GM19372 (cell line): ENCODE measurements at regions not wholly inside any gene's neighbourhood (a gene's known extent, or its start where the extent isn't known, plus 50 kb on each side); places are given as distances from the start of the nearest gene placed in this dataset.

Experiments used
- ATAC-seq: cut with Tn5 transposase; IDR thresholded peaks from one replicate; pipeline ENCODE4 v1.9.1; 2021; ENCODE audit warnings: mild to moderate bottlenecking, low read depth, moderate library complexity; ENCODE audit not compliant: unreplicated experiment

DNA sequence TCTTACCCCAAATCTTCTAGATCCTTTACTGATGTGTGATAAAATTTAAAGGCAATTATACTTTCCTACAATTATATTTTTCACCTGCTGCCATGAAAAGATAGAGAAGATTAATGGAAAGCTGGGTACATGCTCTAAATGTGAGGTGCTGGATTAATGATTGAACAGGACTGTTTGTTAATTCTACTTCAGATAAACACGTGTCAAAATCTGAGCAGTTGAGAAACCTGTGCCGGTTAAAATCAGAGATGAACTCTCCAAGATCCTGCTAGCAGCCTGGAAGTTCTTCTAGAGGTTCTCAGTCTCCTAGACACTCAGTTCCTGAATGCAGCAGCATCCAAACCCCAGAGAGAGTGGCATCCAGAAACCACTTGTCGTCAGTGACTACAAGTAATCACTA, 69.2 kb downstream of the INHBA start:
- no peak for ATAC-seq

- peak; percentile 79 for ATAC-seq
Measured at GRCh38 chr7:41630741-41631140, 72.1 kb downstream of the INHBA start.

DNA sequence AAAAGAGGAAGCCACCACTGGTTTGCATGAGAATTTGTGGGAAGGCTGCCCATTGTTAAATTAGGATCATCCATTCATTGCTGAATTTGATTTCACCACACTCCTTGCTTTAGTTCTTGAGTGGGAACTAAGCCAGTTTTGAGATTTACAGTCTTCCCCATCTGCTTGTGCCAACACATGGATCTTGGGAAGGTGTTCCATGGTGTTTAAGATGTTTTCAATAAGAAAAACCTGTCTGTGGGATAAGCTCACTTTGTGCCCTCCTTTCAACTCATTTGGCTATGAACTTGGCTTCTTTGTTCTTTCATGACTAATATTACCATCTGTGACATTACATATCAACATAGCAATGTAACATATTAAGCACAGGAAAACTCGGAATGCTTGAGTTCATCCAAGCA, 73.2 kb downstream of the INHBA start:
- no peak for ATAC-seq

GRCh38 chr7:41628901-41629300, 74.0 kb downstream of the INHBA start:
- no peak for ATAC-seq

DNA sequence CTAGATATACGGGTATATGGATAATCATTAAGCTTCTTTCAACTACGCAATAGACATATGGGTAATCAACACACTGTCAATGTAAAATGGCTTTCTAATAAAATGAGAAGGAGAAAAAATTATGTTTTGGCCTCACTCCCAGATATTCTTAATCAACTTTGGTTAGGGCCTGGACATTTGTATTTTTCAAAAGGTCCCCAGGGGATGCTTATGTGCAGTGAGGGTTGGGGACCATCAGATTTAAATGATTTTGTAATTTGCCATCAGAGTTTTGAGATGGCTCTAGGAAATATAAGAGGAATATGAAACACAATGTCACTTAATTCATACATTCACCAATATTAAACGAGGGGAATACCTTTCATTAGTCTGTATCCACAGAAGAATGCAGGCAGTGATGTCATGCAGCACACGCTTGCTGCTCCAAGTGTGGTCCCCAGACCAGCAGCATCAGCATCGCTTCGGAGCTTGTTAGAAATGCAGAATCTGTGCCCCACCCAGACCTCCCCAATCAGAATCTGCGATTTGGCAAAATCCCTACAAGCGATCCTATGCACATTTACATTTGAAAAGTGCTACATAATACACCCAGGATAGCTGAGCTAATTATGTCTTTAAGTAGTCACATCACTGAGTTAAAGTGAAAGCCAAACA, 75.1 kb downstream of the INHBA start:
- ATAC-seq, result no peak

DNA sequence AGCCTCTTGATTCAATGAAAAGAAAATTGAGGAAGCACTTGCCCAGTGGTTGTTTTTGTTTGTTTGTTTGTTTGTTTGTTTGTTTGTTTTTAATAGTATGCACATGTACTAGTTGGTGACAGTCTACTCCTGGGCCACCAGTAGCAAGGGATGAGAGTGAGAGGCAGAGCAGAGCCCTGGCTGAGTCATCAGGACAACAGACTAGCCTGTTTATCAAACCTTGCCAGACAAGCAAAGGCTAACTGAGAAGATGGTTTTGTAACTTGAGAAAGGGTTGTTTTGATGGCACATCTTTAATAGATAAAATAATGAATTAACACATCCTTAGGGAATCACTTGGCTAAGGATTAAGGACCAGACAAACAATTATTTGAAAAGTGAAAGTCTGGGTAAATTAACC, 78.1 kb downstream of the INHBA start:
- no peak for ATAC-seq

GRCh38 chr7:41621953-41622831, 80.7 kb downstream of the INHBA start:
- no peak for ATAC-seq

GRCh38 chr7:41617987-41618386, 84.9 kb downstream of the INHBA start:
- ATAC-seq, result no peak

GRCh38 chr7:41612798-41613197, 90.1 kb downstream of the INHBA start:
- no peak for ATAC-seq

- no peak for ATAC-seq
Measured at GRCh38 chr7:41612386-41612785, 90.5 kb downstream of the INHBA start.

DNA sequence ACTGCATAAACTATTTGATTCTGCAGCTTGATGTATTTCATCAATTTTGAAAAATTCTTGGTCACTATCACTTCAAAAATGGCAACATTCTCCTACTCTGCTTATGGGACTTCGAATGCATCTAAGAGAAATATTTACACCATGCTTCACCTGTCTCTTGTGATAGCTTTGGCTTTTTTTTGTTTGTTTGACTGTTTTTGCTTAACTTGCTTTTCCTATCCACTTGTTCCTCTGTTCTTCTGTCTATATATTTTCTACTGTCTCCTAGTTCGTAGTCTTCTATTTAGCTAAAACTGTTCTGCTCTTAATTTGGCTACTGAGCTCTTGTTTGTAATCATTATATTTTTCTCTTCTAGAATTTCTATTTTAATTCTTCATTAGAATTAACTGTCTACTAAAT, 94.4 kb downstream of the INHBA start:
- no peak for ATAC-seq

DNA sequence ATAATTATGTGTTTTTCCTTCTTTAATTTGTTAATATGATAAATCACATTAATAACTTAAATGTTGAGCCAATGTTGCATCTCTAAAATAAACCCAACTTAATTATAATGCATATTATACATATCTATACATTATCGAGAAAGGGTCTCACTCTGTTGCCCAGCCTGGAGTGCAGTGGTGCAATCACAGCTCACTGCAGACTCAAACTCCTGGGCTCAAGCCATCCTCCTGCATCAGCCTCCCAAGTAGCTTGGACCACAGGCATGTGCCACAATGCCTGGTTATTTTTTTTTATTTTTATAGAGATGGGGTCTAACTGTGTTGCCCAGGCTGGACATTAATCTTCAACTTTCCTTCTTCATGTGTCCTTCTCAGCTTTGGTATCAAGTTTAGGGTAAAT, 98.9 kb downstream of the INHBA start:
- no peak for ATAC-seq

GRCh38 chr7:41599760-41600159, 103.1 kb downstream of the INHBA start:
- no peak for ATAC-seq

DNA sequence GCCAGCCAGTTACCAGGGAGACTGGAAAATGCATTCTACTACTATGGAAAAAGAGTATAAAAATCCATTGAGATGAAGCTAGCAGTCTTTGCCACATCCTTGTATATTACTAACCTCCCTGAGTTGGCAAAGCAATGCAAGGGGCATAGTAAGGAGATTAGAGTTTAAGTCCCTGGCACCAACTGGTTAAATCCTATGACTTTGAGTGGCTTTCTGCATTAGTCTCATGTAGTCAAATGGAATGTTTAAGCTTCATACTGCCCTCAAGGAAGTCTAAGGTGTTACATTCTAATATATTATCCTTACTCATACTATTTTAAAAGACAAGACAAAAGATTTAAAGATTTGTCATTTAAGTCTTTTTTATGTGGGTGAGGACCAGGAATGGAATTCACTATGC, 110.1 kb downstream of the INHBA start:
- ATAC-seq, result no peak

DNA sequence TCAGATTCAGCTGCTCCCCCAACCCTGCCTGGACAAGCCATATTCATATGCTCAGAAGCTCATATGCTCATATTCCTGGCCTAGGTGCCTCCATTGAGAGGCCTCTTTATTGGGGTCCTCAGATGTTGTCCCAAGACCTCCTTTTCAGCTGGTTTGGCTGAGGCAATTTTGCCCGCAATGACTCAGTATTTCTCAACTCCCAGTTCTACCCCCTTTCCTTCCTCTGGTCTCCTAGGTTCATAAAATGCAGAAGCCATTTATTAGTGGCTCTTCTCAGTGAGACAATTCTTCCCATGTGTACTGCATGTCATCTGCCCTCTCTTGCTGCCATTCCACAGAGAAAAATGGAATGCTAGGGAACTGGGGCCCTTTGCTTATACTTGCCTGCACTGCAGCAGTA, 110.7 kb downstream of the INHBA start:
- ATAC-seq, result no peak

- ATAC-seq, result no peak
Measured at GRCh38 chr7:41590986-41591385, 111.9 kb downstream of the INHBA start.

GRCh38 chr7:41588341-41588740, 114.5 kb downstream of the INHBA start:
- no peak for ATAC-seq

- no peak for ATAC-seq
Measured at GRCh38 chr7:41586931-41587640, 115.8 kb downstream of the INHBA start.

DNA sequence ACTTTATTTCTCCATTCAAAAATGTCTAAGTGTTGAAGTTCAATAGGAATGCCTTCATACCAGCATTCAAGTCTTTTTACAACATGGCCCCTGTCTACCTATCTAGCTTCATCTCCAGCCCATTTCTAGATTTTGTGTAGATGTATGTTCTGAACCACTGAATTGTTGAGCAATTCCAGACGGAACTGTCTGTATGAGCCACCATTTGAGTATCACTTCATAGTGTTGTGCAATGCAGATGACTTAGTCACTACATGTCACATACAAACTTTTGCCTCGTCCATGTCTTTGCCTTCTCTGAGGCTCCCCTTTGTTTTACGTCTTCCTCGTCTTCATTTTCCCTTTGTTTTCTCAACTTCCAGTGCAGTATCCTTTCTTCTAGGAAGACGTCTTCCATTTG, 118.1 kb downstream of the INHBA start:
- ATAC-seq, result no peak

GRCh38 chr7:41582116-41582515, 120.8 kb downstream of the INHBA start:
- no peak for ATAC-seq

GRCh38 chr7:41581041-41581440, 121.8 kb downstream of the INHBA start:
- ATAC-seq, result no peak
